Panc1 (cell line): ENCODE measurements at regions not wholly inside any gene's neighbourhood (a gene's known extent, or its start where the extent isn't known, plus 50 kb on each side); places are given as distances from the start of the nearest gene placed in this dataset.

ENCODE experiments used
- ATAC-seq: fragments of 200-7000 bp; cut with Tn5 transposase; 2 replicates; pipeline ENCODE4 v1.9.1; 2020; ENCODE audit warnings: mild to moderate bottlenecking, moderate library complexity
- BruUV-seq: library from RNA; stranded (reverse); fragments of 400-500 nt; replicated peaks from 2 replicates; lab custom pipeline; 2021; lab: Mats Ljungman, UMichigan
- CTCF ChIA-PET: fragments of 300-600 bp; sonication (Branson Sonifier 250); formaldehyde crosslinking; loops from one replicate; lab custom pipeline; 2022; ENCODE audit warnings: antibody characterized with exemption; lab: Charles Lee
- POLR2A ChIA-PET: fragments of 300-600 bp; sonication (Branson Sonifier 250); formaldehyde crosslinking; loops from one replicate; lab custom pipeline; 2022; ENCODE audit warnings: antibody characterized with exemption; lab: Charles Lee
- DNase-seq: peaks from one replicate; pipeline ENCODE4 v3.0.0-alpha.2; 2010; ENCODE audit warnings: low read depth, low spot score
- H3K27ac ChIP-seq: 2 replicates; pipeline ENCODE4 v1.5.1; 2011; ENCODE audit warnings: mild to moderate bottlenecking, low read length, inconsistent platforms
- H3K27me3 ChIP-seq: fragments of 200-500 bp; sonication (Bioruptor generic); 2 replicates; pipeline ENCODE4 v1.6.0; 2014; ENCODE audit warnings: low read length, inconsistent platforms; ENCODE audit not compliant: control insufficient read depth, insufficient read depth
- H3K36me3 ChIP-seq: fragments of 200-500 bp; sonication (Bioruptor generic); 2 replicates; pipeline ENCODE4 v1.5.1; 2014; ENCODE audit warnings: inconsistent platforms, mild to moderate bottlenecking, low read length, moderate library complexity; ENCODE audit not compliant: control insufficient read depth, insufficient read depth
- H3K4me1 ChIP-seq: 2 replicates; pipeline ENCODE4 v1.5.1; 2011; ENCODE audit warnings: inconsistent platforms, mild to moderate bottlenecking, low read length, moderate library complexity; ENCODE audit not compliant: control insufficient read depth, insufficient read depth
- H3K4me3 ChIP-seq, 2 experiments: 2 replicates each; pipeline ENCODE4 v1.5.1; 2011 to 2012; ENCODE audit warnings: low read depth in 2 of 2, low read length in 2 of 2, mild to moderate bottlenecking in 2 of 2, inconsistent platforms in 1 of 2, moderate library complexity in 1 of 2
- H3K9me3 ChIP-seq: fragments of 200-500 bp; sonication (Bioruptor generic); 2 replicates; pipeline ENCODE4 v1.5.1; 2014; ENCODE audit warnings: low read depth, mild to moderate bottlenecking, inconsistent platforms, low read length, moderate library complexity; ENCODE audit not compliant: control insufficient read depth, insufficient read depth
- POLR2AphosphoS5 ChIP-seq: IDR thresholded peaks from 2 replicates; pipeline ENCODE4 v1.6.1; 2012; ENCODE audit warnings: mild to moderate bottlenecking, low read depth, low read length, moderate library complexity
- SIN3A ChIP-seq: IDR thresholded peaks from 2 replicates; pipeline ENCODE4 v1.6.1; 2012; ENCODE audit warnings: low read depth, mild to moderate bottlenecking, low read length, moderate library complexity, borderline replicate concordance; ENCODE audit not compliant: insufficient read depth
- TCF7L2 ChIP-seq: IDR thresholded peaks from 2 replicates; pipeline ENCODE4 v1.6.1; 2011; ENCODE audit warnings: mild to moderate bottlenecking, low read depth, low read length, inconsistent platforms
- in situ Hi-C: cut with HindIII; loops from 2 replicates; pipeline ENCODE4 v1.10.0; 2016; ENCODE audit warnings: low sequenced_read_pairs, low pct_unique_long_range_greater_than_20kb
- intact Hi-C: fragments of 100-400 bp; cut with micrococcal nuclease; formaldehyde crosslinking; loops from one replicate; pipeline ENCODE4 v1.10.0; 2022; ENCODE audit not compliant: unreplicated experiment
- TF ChIP-seq, protein P1 (sequence below), 2 experiments: IDR thresholded peaks; 2 replicates each; pipeline ENCODE4 v1.6.1; 2011 to 2012; ENCODE audit warnings: low read depth in 2 of 2, control low read depth in 1 of 2, low read length in 1 of 2, mild to moderate bottlenecking in 1 of 2, moderate library complexity in 1 of 2; ENCODE audit not compliant: insufficient read depth in 1 of 2
- TF ChIP-seq, protein P2 (sequence below): fragments of 450-650 bp; IDR thresholded peaks from 2 replicates; pipeline ENCODE4 v1.5.1; 2017; ENCODE audit warnings: mild to moderate bottlenecking

DNA sequence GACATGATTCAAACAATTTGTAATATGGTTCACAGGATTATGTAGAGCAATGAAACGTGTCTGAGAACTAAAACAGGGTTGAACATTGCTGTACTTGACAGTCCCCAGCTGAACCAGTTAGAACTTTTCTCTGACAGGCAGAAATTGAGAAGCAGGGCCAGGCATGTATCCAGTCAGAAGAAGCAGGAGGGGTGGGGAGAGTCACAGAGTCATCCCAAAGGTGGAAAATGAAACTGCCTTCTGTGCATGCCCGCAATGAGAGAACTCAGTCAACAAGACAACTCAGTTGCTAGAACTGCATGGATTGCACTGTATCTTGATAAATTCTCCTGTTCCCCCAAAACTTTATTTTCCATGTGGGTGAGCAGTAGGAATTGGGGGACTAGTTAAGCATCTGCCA, 72.9 kb upstream of the PRLR start:
- Histone ChIP-seq H3K27ac (no peak overlapping the region), H3K27me3 (no peaks in the 10 kb centered on the region), H3K4me1 (no peaks in the 10 kb centered on the region), H3K36me3 (no peaks in the 10 kb centered on the region), H3K4me3 (no peak overlapping the region), H3K9me3 (no peaks in the 10 kb centered on the region)
- ATAC-seq (no peak), DNase-seq (no peak)
- no TSS peak for BruUV-seq
- TF ChIP-seq, protein P1, sequence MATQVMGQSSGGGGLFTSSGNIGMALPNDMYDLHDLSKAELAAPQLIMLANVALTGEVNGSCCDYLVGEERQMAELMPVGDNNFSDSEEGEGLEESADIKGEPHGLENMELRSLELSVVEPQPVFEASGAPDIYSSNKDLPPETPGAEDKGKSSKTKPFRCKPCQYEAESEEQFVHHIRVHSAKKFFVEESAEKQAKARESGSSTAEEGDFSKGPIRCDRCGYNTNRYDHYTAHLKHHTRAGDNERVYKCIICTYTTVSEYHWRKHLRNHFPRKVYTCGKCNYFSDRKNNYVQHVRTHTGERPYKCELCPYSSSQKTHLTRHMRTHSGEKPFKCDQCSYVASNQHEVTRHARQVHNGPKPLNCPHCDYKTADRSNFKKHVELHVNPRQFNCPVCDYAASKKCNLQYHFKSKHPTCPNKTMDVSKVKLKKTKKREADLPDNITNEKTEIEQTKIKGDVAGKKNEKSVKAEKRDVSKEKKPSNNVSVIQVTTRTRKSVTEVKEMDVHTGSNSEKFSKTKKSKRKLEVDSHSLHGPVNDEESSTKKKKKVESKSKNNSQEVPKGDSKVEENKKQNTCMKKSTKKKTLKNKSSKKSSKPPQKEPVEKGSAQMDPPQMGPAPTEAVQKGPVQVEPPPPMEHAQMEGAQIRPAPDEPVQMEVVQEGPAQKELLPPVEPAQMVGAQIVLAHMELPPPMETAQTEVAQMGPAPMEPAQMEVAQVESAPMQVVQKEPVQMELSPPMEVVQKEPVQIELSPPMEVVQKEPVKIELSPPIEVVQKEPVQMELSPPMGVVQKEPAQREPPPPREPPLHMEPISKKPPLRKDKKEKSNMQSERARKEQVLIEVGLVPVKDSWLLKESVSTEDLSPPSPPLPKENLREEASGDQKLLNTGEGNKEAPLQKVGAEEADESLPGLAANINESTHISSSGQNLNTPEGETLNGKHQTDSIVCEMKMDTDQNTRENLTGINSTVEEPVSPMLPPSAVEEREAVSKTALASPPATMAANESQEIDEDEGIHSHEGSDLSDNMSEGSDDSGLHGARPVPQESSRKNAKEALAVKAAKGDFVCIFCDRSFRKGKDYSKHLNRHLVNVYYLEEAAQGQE (IDR thresholded peaks at IDR 0.05; ENCODE audit: insufficient read depth in 1 of 2, low read depth in 2 of 2, low read length in 1 of 2): no peak
- TF ChIP-seq, protein P2, sequence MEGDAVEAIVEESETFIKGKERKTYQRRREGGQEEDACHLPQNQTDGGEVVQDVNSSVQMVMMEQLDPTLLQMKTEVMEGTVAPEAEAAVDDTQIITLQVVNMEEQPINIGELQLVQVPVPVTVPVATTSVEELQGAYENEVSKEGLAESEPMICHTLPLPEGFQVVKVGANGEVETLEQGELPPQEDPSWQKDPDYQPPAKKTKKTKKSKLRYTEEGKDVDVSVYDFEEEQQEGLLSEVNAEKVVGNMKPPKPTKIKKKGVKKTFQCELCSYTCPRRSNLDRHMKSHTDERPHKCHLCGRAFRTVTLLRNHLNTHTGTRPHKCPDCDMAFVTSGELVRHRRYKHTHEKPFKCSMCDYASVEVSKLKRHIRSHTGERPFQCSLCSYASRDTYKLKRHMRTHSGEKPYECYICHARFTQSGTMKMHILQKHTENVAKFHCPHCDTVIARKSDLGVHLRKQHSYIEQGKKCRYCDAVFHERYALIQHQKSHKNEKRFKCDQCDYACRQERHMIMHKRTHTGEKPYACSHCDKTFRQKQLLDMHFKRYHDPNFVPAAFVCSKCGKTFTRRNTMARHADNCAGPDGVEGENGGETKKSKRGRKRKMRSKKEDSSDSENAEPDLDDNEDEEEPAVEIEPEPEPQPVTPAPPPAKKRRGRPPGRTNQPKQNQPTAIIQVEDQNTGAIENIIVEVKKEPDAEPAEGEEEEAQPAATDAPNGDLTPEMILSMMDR: no peak
- TF ChIP-seq SIN3A: no peak
- TF ChIP-seq POLR2AphosphoS5: no peak
- no peak for TF ChIP-seq TCF7L2
- in situ Hi-C loops (no loop called here), intact Hi-C loops (no loop called here)
- ChIA-PET POLR2A (no interaction called here), CTCF (no interaction called here)

DNA sequence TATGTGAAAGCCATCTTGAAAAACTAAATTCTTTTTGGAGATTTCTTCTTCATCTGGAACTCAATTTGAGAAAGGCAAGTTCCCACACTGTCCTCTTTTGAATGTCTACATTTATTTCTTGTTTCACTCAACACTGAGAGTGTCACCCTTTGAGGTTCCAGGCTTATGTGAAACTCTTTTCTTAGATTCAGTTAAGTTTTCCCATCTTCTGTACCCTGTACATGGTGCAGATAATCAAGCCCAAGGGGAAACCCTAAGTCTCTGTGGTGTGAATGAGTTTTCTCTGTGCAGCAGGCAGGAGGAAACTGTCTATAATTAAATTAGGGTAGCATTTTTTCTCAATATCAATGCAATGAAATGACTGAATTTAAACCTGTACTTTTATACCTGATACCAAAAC, 72.3 kb upstream of the PRLR start:
- no TSS peak for BruUV-seq
- in situ Hi-C loops: no loop called here
- ATAC-seq: no peak

More for the DNA sequence above, 72.3 kb upstream of the PRLR start:
- Histone ChIP-seq H3K4me1 (no peaks in the 10 kb centered on the region), H3K27ac (no peak overlapping the region), H3K27me3 (no peaks in the 10 kb centered on the region), H3K4me3 (no peak overlapping the region), H3K9me3 (no peaks in the 10 kb centered on the region), H3K36me3 (no peaks in the 10 kb centered on the region)
- intact Hi-C loops: no loop called here
- TF ChIP-seq, protein P1 (IDR thresholded peaks at IDR 0.05; ENCODE audit: insufficient read depth in 1 of 2, low read depth in 2 of 2, low read length in 1 of 2): no peak
- no peak for TF ChIP-seq POLR2AphosphoS5
- TF ChIP-seq SIN3A: no peak
- POLR2A ChIA-PET: no interaction called here
- no peak for DNase-seq
- CTCF ChIA-PET: no interaction called here
